K562 (cell line): ENCODE measurements at regions not wholly inside any gene's neighbourhood (a gene's known extent, or its start where the extent isn't known, plus 50 kb on each side); places are given as distances from the start of the nearest gene placed in this dataset.

ENCODE experiments used
- ATAC-seq: fragments of 200-7000 bp; cut with Tn5 transposase; 3 replicates; pipeline ENCODE4 v1.9.1; 2020; ENCODE audit warnings: moderate library complexity
- BruUV-seq: library from RNA; stranded (reverse); fragments of 400-500 nt; replicated peaks from 2 replicates; lab custom pipeline; 2021; lab: Mats Ljungman, UMichigan
- CTCF ChIA-PET: fragments of 300-600 bp; formaldehyde crosslinking; extraction: SDS; loops from one replicate; lab custom pipeline; 2021; ENCODE audit warnings: low intra/inter-chr PET ratio; lab: Yijun Ruan, JAX
- POLR2A ChIA-PET: fragments of 300-600, 350-650 bp; sonication (Branson Sonifier 250); formaldehyde crosslinking; extraction: SDS; loops from one replicate; lab custom pipeline; 2021; ENCODE audit warnings: antibody characterized with exemption, inconsistent platforms; lab: Yijun Ruan, JAX
- DNase-seq, 4 experiments: peaks; one replicate each; pipeline versions ENCODE4 v3.0.0 to v3.0.0-alpha.2; 2011 to 2018; ENCODE audit warnings: low spot score in 3 of 4, mixed read lengths in 3 of 4; ENCODE audit errors: extremely low read depth in 1 of 4
- FAIRE-seq: peaks from 2 replicates; lab custom pipeline; 2011; peaks lifted over from hg19 to GRCh38; lab: Jason Lieb, UNC
- H2AFZ ChIP-seq: 2 replicates; pipeline ENCODE4 v1.6.0; 2011; ENCODE audit warnings: low read depth, low read length, control low read depth, inconsistent platforms
- H3K27ac ChIP-seq: fragments of 200-600 bp; 3 replicates; pipeline ENCODE4 v1.8.0; 2011; ENCODE audit warnings: low read depth, mild to moderate bottlenecking, control low read depth, inconsistent platforms, low read length, moderate library complexity, mixed read lengths; ENCODE audit errors: extremely low read depth
- H3K27me3 ChIP-seq, 2 experiments: fragments of 300-600 bp in 1 of 2; 2 replicates in 1 of 2; 3 replicates in 1 of 2; pipeline versions ENCODE4 v1.6.0 to v1.8.0; 2011; ENCODE audit warnings: inconsistent platforms in 2 of 2, low read length in 2 of 2, mild to moderate bottlenecking in 1 of 2, mixed read lengths in 1 of 2, moderate library complexity in 1 of 2; ENCODE audit not compliant: control insufficient read depth in 2 of 2, insufficient read depth in 2 of 2
- H3K36me3 ChIP-seq: fragments of 300-600 bp; 3 replicates; pipeline ENCODE4 v1.8.0; 2011; ENCODE audit warnings: mild to moderate bottlenecking, low read length, inconsistent platforms; ENCODE audit not compliant: control insufficient read depth, insufficient read depth
- H3K4me1 ChIP-seq, 2 experiments: fragments of 200-600 bp in 1 of 2; replicated peaks in 1 of 2; 2 replicates in 1 of 2; 3 replicates in 1 of 2; pipeline versions ENCODE4 v1.5.1 to v1.8.0; 2011; ENCODE audit warnings: inconsistent platforms in 2 of 2, low read length in 2 of 2, mild to moderate bottlenecking in 1 of 2, mixed read lengths in 1 of 2, moderate library complexity in 1 of 2; ENCODE audit not compliant: control insufficient read depth in 2 of 2, insufficient read depth in 2 of 2
- H3K4me2 ChIP-seq: 2 replicates; pipeline ENCODE4 v1.6.1; 2011; ENCODE audit warnings: low read length, control low read depth, inconsistent platforms, mixed read lengths; ENCODE audit not compliant: insufficient read depth
- H3K4me3 ChIP-seq: fragments of 200-600 bp; sonication (generic), shearing (Covaris generic); 2 replicates; pipeline ENCODE4 v1.5.1; 2016; ENCODE audit warnings: control low read depth, inconsistent platforms
- H3K79me2 ChIP-seq: fragments of 200-600 bp; 3 replicates; pipeline ENCODE4 v1.8.0; 2011; ENCODE audit warnings: low read length, inconsistent platforms; ENCODE audit not compliant: control insufficient read depth, insufficient read depth
- H3K9ac ChIP-seq, 2 experiments: 2 replicates each; pipeline versions ENCODE4 v1.6.0 to v1.6.1; 2011; ENCODE audit warnings: low read depth in 2 of 2, low read length in 2 of 2, control low read depth in 1 of 2, inconsistent platforms in 1 of 2, mild to moderate bottlenecking in 1 of 2, mixed read lengths in 1 of 2; ENCODE audit not compliant: insufficient read depth in 1 of 2
- H3K9me1 ChIP-seq: one replicate; pipeline ENCODE4 v1.6.0; 2011; ENCODE audit warnings: inconsistent platforms, mild to moderate bottlenecking, low read length, moderate library complexity; ENCODE audit not compliant: control insufficient read depth, insufficient read depth
- H3K9me3 ChIP-seq: replicated peaks from 2 replicates; pipeline ENCODE4 v1.5.1; 2011; ENCODE audit warnings: low read depth, low read length, inconsistent platforms; ENCODE audit not compliant: control insufficient read depth, insufficient read depth
- H4K20me1 ChIP-seq: replicated peaks from 2 replicates; pipeline ENCODE4 v1.6.1; 2011; ENCODE audit warnings: low read length, inconsistent platforms, mixed read lengths; ENCODE audit not compliant: control insufficient read depth, insufficient read depth
- ASH1L ChIP-seq: fragments of 450-650 bp; IDR thresholded peaks from 2 replicates; pipeline ENCODE4 v1.6.1; 2018; ENCODE audit warnings: borderline replicate concordance, mild to moderate bottlenecking, low read depth; ENCODE audit not compliant: partially characterized antibody
- IFI16 ChIP-seq: fragments of 250-450 bp; sonication (Bioruptor Pico); IDR thresholded peaks from 2 replicates; pipeline ENCODE4 v2.1.2; 2022; ENCODE audit warnings: mild to moderate bottlenecking, inconsistent platforms
- MYNN ChIP-seq, 2 experiments: sonication (generic); formaldehyde crosslinking in 1 of 2; IDR thresholded peaks; 2 replicates each; pipeline versions ENCODE4 v1.5.0 to v1.6.1; 2016 to 2020; ENCODE audit warnings: antibody characterized with exemption in 1 of 2, missing genetic modification reagents in 1 of 2
- NRF1 ChIP-seq, 2 experiments: fragments of 450-650 bp; IDR thresholded peaks in 1 of 2; conservative IDR thresholded peaks in 1 of 2; 2 replicates each; pipeline ENCODE4 v1.6.1; 2014; ENCODE audit warnings: mild to moderate bottlenecking in 2 of 2
- PHB2 ChIP-seq: fragments of 450-650 bp; IDR thresholded peaks from 2 replicates; pipeline ENCODE4 v1.6.1; 2017; ENCODE audit warnings: low read depth
- POLR2G ChIP-seq: fragments of 200-400 bp; formaldehyde crosslinking; IDR thresholded peaks from 2 replicates; pipeline ENCODE4 v1.6.1; 2017; ENCODE audit warnings: low read depth, mild to moderate bottlenecking, antibody characterized with exemption, low read length, moderate library complexity
- SAP30 ChIP-seq: fragments of 200-600 bp; sonication (generic); IDR thresholded peaks from 2 replicates; pipeline ENCODE4 v1.6.1; 2012; ENCODE audit warnings: borderline replicate concordance, low read depth, mild to moderate bottlenecking, moderate library complexity, low read length, control low read depth, inconsistent platforms; ENCODE audit not compliant: insufficient read depth, poor library complexity, severe bottlenecking
- TRIM24 ChIP-seq, 2 experiments: fragments of 450-650 bp; IDR thresholded peaks; 2 replicates each; pipeline ENCODE4 v1.6.1; 2016
- ZFP1 ChIP-seq: fragments of 450-650 bp; formaldehyde crosslinking; IDR thresholded peaks from 2 replicates; pipeline ENCODE4 v1.4.0; 2020; ENCODE audit warnings: mild to moderate bottlenecking, mixed read lengths
- ZNF253 ChIP-seq: fragments of 250-450 bp; sonication (Bioruptor Pico); conservative IDR thresholded peaks from 2 replicates; pipeline ENCODE4 v1.6.1; 2021; ENCODE audit warnings: mild to moderate bottlenecking
- ZNF592 ChIP-seq: fragments of 450-650 bp; IDR thresholded peaks from 2 replicates; pipeline ENCODE4 v1.6.1; 2017; ENCODE audit warnings: antibody characterized with exemption, mild to moderate bottlenecking
- WGBS: fragments of 100-300 bp; shearing (Covaris generic); methylation state at CpG from one replicate; pipeline ENCODE4 v1.1.6; 2016; ENCODE audit warnings: low coverage, mixed read lengths; ENCODE audit not compliant: insufficient coverage; ENCODE audit errors: missing lambda C conversion rate; 5-methylcytosine and 5-hydroxymethylcytosine counted together
- in situ Hi-C: fragments of 300-500 bp; cut with MboI; formaldehyde crosslinking; loops from 4 replicates; pipeline ENCODE4 v1.15.0; 2018; ENCODE audit warnings: inconsistent platforms, mixed read lengths
- intact Hi-C: fragments of 100-400 bp; cut with micrococcal nuclease; formaldehyde crosslinking; loops from 2 replicates; pipeline ENCODE4 v1.14.2; 2022
- TF ChIP-seq, protein P1 (sequence below): fragments of 450-650 bp; formaldehyde crosslinking; IDR thresholded peaks from 2 replicates; pipeline ENCODE4 v1.4.0; 2022; ENCODE audit warnings: mild to moderate bottlenecking, moderate library complexity
- TF ChIP-seq, protein P2 (sequence below): sonication (generic); formaldehyde crosslinking; IDR thresholded peaks from 2 replicates; pipeline ENCODE4 v1.8.0; 2022; ENCODE audit warnings: mild to moderate bottlenecking, missing genetic modification reagents

- in situ Hi-C loops = no loop called here
- H3K27ac ChIP-seq = no peak overlapping the region
- ChIA-PET POLR2A (no interaction called here), CTCF (no interaction called here)
- FAIRE-seq (no peak), DNase-seq (no peak), ATAC-seq (no peak)
- H3K36me3 ChIP-seq = no peaks in the 10 kb centered on the region
- H2AFZ ChIP-seq = no peak overlapping the region
- H3K9me3 ChIP-seq = no peaks in the 10 kb centered on the region
- no peaks in the 10 kb centered on the region for H3K4me1 ChIP-seq
- H3K79me2 ChIP-seq = no peaks in the 10 kb centered on the region
- H4K20me1 ChIP-seq = no peaks in the 10 kb centered on the region
- no peak overlapping the region for H3K9ac ChIP-seq
- no peaks in the 10 kb centered on the region for H3K27me3 ChIP-seq
- H3K4me2 ChIP-seq = no peak overlapping the region
- intact Hi-C loops = no loop called here
- 3% methylated on average over 4 of the region's 4 CpGs for WGBS
- no peak overlapping the region for H3K4me3 ChIP-seq
- no TSS peak for BruUV-seq
- H3K9me1 ChIP-seq = no peaks in the 10 kb centered on the region
- TF ChIP-seq PHB2 (no peak), SAP30 (no peak), ZNF253 (CRISPR knock-in tag) (no peak), POLR2G (no peak), MYNN (IDR thresholded peaks at IDR 0.05) (no peak), MYNN (CRISPR knock-in tag; IDR thresholded peaks at IDR 0.05) (no peak), NRF1 (conservative IDR thresholded peaks at IDR 0.05 in 1 of 2, IDR thresholded peaks at IDR 0.05 in 1 of 2) (no peak), IFI16 (CRISPR knock-in tag) (no peak), ASH1L (no peak), ZFP1 (CRISPR knock-in tag) (no peak), TRIM24 (IDR thresholded peaks at IDR 0.05) (no peak), ZNF592 (no peak)
- TF ChIP-seq, protein P1, sequence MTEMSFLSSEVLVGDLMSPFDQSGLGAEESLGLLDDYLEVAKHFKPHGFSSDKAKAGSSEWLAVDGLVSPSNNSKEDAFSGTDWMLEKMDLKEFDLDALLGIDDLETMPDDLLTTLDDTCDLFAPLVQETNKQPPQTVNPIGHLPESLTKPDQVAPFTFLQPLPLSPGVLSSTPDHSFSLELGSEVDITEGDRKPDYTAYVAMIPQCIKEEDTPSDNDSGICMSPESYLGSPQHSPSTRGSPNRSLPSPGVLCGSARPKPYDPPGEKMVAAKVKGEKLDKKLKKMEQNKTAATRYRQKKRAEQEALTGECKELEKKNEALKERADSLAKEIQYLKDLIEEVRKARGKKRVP (CRISPR knock-in tag) = no peak
- TF ChIP-seq, protein P2, sequence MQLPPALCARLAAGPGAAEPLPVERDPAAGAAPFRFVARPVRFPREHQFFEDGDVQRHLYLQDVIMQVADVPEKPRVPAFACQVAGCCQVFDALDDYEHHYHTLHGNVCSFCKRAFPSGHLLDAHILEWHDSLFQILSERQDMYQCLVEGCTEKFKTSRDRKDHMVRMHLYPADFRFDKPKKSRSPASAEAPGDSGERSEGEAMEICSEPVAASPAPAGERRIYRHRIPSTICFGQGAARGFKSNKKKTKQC (CRISPR knock-in tag) = no peak
Measured at GRCh38 chr11:87767615-87768014, 407.6 kb downstream of the RAB38 start.
